Tibial nerve (tissue), 3 donors: ENCODE measurements at regions not wholly inside any gene's neighbourhood (a gene's known extent, or its start where the extent isn't known, plus 50 kb on each side); places are given as distances from the start of the nearest gene placed in this dataset.

ENCODE experiments used
- CTCF ChIP-seq, 5 experiments: fragments of 200-600 bp in 3 of 5; fragments of 450-650 bp in 2 of 5; sonication (generic) in 3 of 5; IDR thresholded peaks; one replicate each; pipeline ENCODE4 v1.5.1; 2016 to 2019; ENCODE audit warnings: antibody characterized with exemption in 5 of 5, mild to moderate bottlenecking in 3 of 5, moderate library complexity in 2 of 5
- POLR2A ChIP-seq, 2 donors: fragments of 450-650 bp; IDR thresholded peaks; one replicate each; pipeline ENCODE4 v1.6.1; 2017; ENCODE audit warnings: antibody characterized with exemption in 2 of 2, mild to moderate bottlenecking in 2 of 2, moderate library complexity in 2 of 2

DNA sequence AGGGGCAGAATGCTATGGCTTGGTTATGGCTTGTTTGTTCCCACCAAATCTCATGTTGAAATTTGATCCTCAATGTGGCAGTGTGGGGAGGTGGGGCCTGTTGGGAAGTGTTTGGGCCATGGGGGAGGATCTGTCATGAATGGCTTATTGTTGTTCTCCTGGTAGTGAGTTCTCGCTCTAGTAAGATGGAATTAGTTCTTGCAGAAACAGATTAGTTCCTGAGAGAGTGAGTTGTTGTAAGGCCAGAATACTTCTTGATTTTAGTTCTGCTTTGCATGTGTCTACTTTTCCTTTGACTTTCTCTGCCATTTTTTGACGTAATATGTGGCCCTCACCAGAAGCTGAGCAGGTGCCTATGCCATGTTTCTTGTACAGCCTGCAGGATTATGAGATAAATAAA is 188.2 kb downstream of the KIF20B start:
- no peak for TF ChIP-seq CTCF (IDR thresholded peaks at IDR 0.05)
- no peak for TF ChIP-seq POLR2A (IDR thresholded peaks at IDR 0.05)
